ENCODE measurements at regions not wholly inside any gene's neighbourhood (a gene's known extent, or its start where the extent isn't known, plus 50 kb on each side); places are given as distances from the start of the nearest gene placed in this dataset.

- DNase-seq (ENCODE audit: low read depth in 2 of 2): no peak
Measured at GRCh38 chr18:22254088-22254487, 84.7 kb downstream of the GATA6 start.

DNA sequence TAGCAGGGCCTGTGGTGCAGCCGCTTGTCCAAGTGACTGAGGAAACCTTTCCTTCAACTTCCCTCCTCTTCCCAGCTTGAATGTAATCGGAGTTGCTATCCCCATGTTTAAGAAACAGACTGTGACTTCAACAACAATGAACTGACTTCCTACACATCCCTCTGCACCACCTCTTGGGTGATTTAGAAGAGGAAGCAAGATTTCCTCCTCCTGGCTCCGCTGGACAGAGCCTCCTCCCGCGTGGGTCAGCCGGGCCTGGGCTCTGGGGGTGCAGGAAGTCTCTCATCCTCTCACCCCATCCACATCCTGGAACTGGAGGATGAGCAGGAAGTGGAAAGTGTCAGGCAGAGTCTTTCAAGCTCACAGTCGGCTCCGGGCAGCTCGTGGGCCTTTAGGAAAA lies 84.3 kb downstream of the GATA6 start:
- DNase-seq (ENCODE audit: low read depth in 2 of 2): peak in 1 of 2 donors; percentile 32

- no peak for DNase-seq (ENCODE audit: low read depth in 2 of 2)
Measured at GRCh38 chr18:22253156-22253555, 83.8 kb downstream of the GATA6 start.
